ENCODE measurements at regions not wholly inside any gene's neighbourhood (a gene's known extent, or its start where the extent isn't known, plus 50 kb on each side); places are given as distances from the start of the nearest gene placed in this dataset.

- TF ChIP-seq CTCF (IDR thresholded peaks at IDR 0.05; ENCODE audit: insufficient read depth, low read depth, low read length) = no peak
- TF ChIP-seq EZH2 (IDR thresholded peaks at IDR 0.05; ENCODE audit: insufficient read depth, low read length) = no peak
Observed at GRCh38 chr3:10709110-10709781, 106.8 kb upstream of the SLC6A11 start.

Measured in astrocyte (in vitro differentiated cells and primary cell).